ENCODE measurements at regions not wholly inside any gene's neighbourhood (a gene's known extent, or its start where the extent isn't known, plus 50 kb on each side); places are given as distances from the start of the nearest gene placed in this dataset.
"Not testable (repeated sequence)": the region's sequence is repeated elsewhere in the genome, so short reads cannot be mapped to it uniquely, and the experiment has no call there.

DNA sequence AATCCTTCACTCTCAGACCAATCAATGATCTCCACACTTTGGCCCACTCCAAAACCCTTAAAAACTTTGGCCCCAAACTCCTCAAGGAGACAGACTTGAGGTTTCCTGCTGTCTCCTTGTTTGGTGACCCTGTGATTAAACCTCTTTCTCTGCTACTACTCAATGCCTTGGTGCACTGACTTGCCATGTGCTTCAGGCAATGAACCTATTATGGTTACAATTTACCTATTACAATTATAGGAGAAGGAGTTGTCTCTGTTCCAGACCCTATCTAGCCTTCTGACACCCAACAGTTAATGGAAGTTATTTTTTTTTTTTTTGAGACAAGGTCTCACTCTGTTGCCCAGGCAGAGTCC is 263.1 kb downstream of the STIM2 start:
- no peak overlapping the region for H3K4me3 Mint-ChIP-seq (ENCODE audit: unreplicated experiment)
- Histone ChIP-seq H3K36me3 (ENCODE audit: insufficient read depth, low read length) (no peaks in the 10 kb centered on the region), H2AFZ (ENCODE audit: low read depth, low read length) (no peak overlapping the region), H3K27ac (ENCODE audit: low read depth, low read length) (no peak overlapping the region), H3K4me1 (ENCODE audit: insufficient read depth, low read length) (no peaks in the 10 kb centered on the region), H3K79me2 (ENCODE audit: insufficient read depth, low read length) (no peaks in the 10 kb centered on the region), H3K9ac (ENCODE audit: low read length) (no peak overlapping the region), H4K20me1 (ENCODE audit: insufficient read depth, low read length) (no peaks in the 10 kb centered on the region), H3K4me2 (ENCODE audit: low read length) (no peak overlapping the region), H3K9me3 (ENCODE audit: insufficient read depth, low read depth, low read length) (no peaks in the 10 kb centered on the region), H3K27me3 (ENCODE audit: insufficient read depth, low read length) (no peaks in the 10 kb centered on the region), H3K4me3 (ENCODE audit: insufficient read depth, low read depth, low read length) (no peak overlapping the region)
- TF ChIP-seq, protein P1, sequence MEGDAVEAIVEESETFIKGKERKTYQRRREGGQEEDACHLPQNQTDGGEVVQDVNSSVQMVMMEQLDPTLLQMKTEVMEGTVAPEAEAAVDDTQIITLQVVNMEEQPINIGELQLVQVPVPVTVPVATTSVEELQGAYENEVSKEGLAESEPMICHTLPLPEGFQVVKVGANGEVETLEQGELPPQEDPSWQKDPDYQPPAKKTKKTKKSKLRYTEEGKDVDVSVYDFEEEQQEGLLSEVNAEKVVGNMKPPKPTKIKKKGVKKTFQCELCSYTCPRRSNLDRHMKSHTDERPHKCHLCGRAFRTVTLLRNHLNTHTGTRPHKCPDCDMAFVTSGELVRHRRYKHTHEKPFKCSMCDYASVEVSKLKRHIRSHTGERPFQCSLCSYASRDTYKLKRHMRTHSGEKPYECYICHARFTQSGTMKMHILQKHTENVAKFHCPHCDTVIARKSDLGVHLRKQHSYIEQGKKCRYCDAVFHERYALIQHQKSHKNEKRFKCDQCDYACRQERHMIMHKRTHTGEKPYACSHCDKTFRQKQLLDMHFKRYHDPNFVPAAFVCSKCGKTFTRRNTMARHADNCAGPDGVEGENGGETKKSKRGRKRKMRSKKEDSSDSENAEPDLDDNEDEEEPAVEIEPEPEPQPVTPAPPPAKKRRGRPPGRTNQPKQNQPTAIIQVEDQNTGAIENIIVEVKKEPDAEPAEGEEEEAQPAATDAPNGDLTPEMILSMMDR (IDR thresholded peaks at IDR 0.05; ENCODE audit: insufficient read depth, low read depth, low read length) = no peak
- no peak for TF ChIP-seq EZH2 (IDR thresholded peaks at IDR 0.05; ENCODE audit: insufficient read depth, low read length)
- H3K27ac Mint-ChIP-seq (ENCODE audit: unreplicated experiment) = no peak overlapping the region
- peaks cover 9% of the 10 kb centered on the region for H3K4me1 Mint-ChIP-seq (ENCODE audit: low read depth, unreplicated experiment)
- H3K36me3 Mint-ChIP-seq (ENCODE audit: low read depth, unreplicated experiment) = no peaks in the 10 kb centered on the region
- no peaks in the 10 kb centered on the region for H3K9me3 Mint-ChIP-seq (ENCODE audit: unreplicated experiment)
- FAIRE-seq (no peak), DNase-seq (ENCODE audit: low read depth) (no peak)
- no peaks in the 10 kb centered on the region for H3K27me3 Mint-ChIP-seq (ENCODE audit: low read depth, unreplicated experiment)

DNA sequence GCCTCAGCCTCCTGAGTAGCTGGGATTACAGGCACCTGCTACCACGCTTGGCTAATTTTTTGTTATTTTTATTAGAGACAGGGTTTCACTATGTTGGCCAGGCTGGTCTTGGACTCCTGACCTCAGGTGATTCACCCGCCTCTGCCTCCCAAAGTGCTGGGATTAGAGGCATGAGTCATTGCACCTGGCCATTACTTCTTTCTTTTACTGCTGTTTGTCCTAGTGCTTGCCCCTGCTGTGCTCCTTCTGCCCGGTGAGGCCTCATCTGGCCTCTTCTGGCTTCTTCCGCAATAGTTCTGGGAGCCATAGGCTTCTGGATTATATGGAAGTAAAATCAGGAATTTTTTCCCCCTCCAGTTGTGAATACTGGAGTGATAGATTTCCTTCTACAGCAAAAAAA is 266.3 kb downstream of the STIM2 start:
- H3K36me3 ChIP-seq (ENCODE audit: insufficient read depth, low read length); H3K4me2 ChIP-seq (ENCODE audit: low read length); H3K4me1 ChIP-seq (ENCODE audit: insufficient read depth, low read length); H3K9me3 ChIP-seq (ENCODE audit: insufficient read depth, low read depth, low read length); H3K27ac ChIP-seq (ENCODE audit: low read depth, low read length); H2AFZ ChIP-seq (ENCODE audit: low read depth, low read length); H3K4me3 Mint-ChIP-seq (ENCODE audit: unreplicated experiment); H3K27me3 ChIP-seq (ENCODE audit: insufficient read depth, low read length); H3K9ac ChIP-seq (ENCODE audit: low read length); H3K36me3 Mint-ChIP-seq (ENCODE audit: low read depth, unreplicated experiment); H4K20me1 ChIP-seq (ENCODE audit: insufficient read depth, low read length); H3K27me3 Mint-ChIP-seq (ENCODE audit: low read depth, unreplicated experiment); H3K9me3 Mint-ChIP-seq (ENCODE audit: unreplicated experiment); H3K27ac Mint-ChIP-seq (ENCODE audit: unreplicated experiment); H3K4me3 ChIP-seq (ENCODE audit: insufficient read depth, low read depth, low read length); DNase-seq (ENCODE audit: low read depth); FAIRE-seq; H3K79me2 ChIP-seq (ENCODE audit: insufficient read depth, low read length): not testable (repeated sequence)
- H3K4me1 Mint-ChIP-seq (ENCODE audit: low read depth, unreplicated experiment) = peaks cover 26% of the 10 kb centered on the region

DNA sequence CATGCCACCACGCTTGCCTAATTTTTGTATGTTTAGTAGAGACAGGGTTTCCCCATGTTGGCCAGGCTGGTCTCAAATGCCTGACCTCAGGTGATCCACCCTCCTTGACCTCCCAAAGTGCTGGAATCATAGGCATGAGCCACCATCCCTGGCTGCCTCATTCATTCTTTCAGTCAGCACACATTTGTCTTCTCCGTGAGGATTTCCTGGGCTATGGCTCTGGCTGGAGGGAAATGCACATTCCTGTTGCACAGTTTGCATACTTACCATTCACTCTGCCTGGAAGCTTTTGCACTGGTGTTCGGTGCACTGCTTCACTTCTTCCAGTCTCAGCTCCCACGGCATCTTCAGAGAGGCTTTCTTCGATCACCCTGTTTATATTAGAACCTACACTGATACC is 267.8 kb downstream of the STIM2 start:
- Mint-ChIP-seq H3K27ac (ENCODE audit: unreplicated experiment) (no peak overlapping the region), H3K36me3 (ENCODE audit: low read depth, unreplicated experiment) (no peaks in the 10 kb centered on the region), H3K27me3 (ENCODE audit: low read depth, unreplicated experiment) (no peaks in the 10 kb centered on the region), H3K4me3 (ENCODE audit: unreplicated experiment) (no peak overlapping the region), H3K4me1 (ENCODE audit: low read depth, unreplicated experiment) (peaks cover 24% of the 10 kb centered on the region), H3K9me3 (ENCODE audit: unreplicated experiment) (no peaks in the 10 kb centered on the region)
- FAIRE-seq (no peak), DNase-seq (ENCODE audit: low read depth) (no peak)
- H2AFZ ChIP-seq (ENCODE audit: low read depth, low read length) = no peak overlapping the region
- H3K9me3 ChIP-seq (ENCODE audit: insufficient read depth, low read depth, low read length) = no peaks in the 10 kb centered on the region
- TF ChIP-seq, protein P1 (IDR thresholded peaks at IDR 0.05; ENCODE audit: insufficient read depth, low read depth, low read length) = no peak
- TF ChIP-seq EZH2 (IDR thresholded peaks at IDR 0.05; ENCODE audit: insufficient read depth, low read length) = no peak
- H3K4me2 ChIP-seq (ENCODE audit: low read length) = no peak overlapping the region
- no peak overlapping the region for H3K9ac ChIP-seq (ENCODE audit: low read length)
- H3K79me2 ChIP-seq (ENCODE audit: insufficient read depth, low read length) = no peaks in the 10 kb centered on the region
- H3K4me3 ChIP-seq (ENCODE audit: insufficient read depth, low read depth, low read length) = no peak overlapping the region
- H3K27me3 ChIP-seq (ENCODE audit: insufficient read depth, low read length) = no peaks in the 10 kb centered on the region
- no peaks in the 10 kb centered on the region for H4K20me1 ChIP-seq (ENCODE audit: insufficient read depth, low read length)
- H3K4me1 ChIP-seq (ENCODE audit: insufficient read depth, low read length) = no peaks in the 10 kb centered on the region
- H3K36me3 ChIP-seq (ENCODE audit: insufficient read depth, low read length) = no peaks in the 10 kb centered on the region
- H3K27ac ChIP-seq (ENCODE audit: low read depth, low read length) = no peak overlapping the region

Measured in astrocyte (in vitro differentiated cells and primary cell).